SK-N-SH (cell line): ENCODE measurements at regions not wholly inside any gene's neighbourhood (a gene's known extent, or its start where the extent isn't known, plus 50 kb on each side); places are given as distances from the start of the nearest gene placed in this dataset.

Source experiments
- CHD2 ChIP-seq: fragments of 150-350 bp; IDR thresholded peaks from 2 replicates; pipeline ENCODE4 v1.6.1; 2018; ENCODE audit warnings: low read length; ENCODE audit not compliant: partially characterized antibody
- CTCF ChIP-seq: fragments of 200-600 bp; sonication (generic); IDR thresholded peaks from 2 replicates; pipeline ENCODE4 v1.6.1; 2017; ENCODE audit warnings: antibody characterized with exemption, mild to moderate bottlenecking, moderate library complexity
- EP300 ChIP-seq, 2 experiments: IDR thresholded peaks; 2 replicates each; pipeline versions ENCODE4 v1.4.0 to v1.6.1; 2012; ENCODE audit warnings: borderline replicate concordance in 1 of 2, low read depth in 1 of 2, low read length in 1 of 2
- EZH2phosphoT487 ChIP-seq: fragments of 200-600 bp; sonication (generic); IDR thresholded peaks from 2 replicates; pipeline ENCODE4 v1.6.1; 2017; ENCODE audit warnings: low read depth, mixed run types, mild to moderate bottlenecking, antibody characterized with exemption, moderate library complexity, borderline replicate concordance
- YY1 ChIP-seq: IDR thresholded peaks from 2 replicates; pipeline ENCODE4 v1.4.0; 2012; ENCODE audit warnings: low read depth, mild to moderate bottlenecking
- TF ChIP-seq, protein P1 (sequence below): IDR thresholded peaks from 2 replicates; pipeline ENCODE4; 2012
- TF ChIP-seq, protein P2 (sequence below): fragments of 150-350 bp; IDR thresholded peaks from 2 replicates; pipeline ENCODE4 v1.6.1; 2017; ENCODE audit warnings: antibody characterized with exemption, low read length, low read depth, borderline replicate concordance

GRCh38 chr9:82829818-82830217 is 233.1 kb downstream of the RASEF start:
- TF ChIP-seq CTCF = no peak
- TF ChIP-seq, protein P1, sequence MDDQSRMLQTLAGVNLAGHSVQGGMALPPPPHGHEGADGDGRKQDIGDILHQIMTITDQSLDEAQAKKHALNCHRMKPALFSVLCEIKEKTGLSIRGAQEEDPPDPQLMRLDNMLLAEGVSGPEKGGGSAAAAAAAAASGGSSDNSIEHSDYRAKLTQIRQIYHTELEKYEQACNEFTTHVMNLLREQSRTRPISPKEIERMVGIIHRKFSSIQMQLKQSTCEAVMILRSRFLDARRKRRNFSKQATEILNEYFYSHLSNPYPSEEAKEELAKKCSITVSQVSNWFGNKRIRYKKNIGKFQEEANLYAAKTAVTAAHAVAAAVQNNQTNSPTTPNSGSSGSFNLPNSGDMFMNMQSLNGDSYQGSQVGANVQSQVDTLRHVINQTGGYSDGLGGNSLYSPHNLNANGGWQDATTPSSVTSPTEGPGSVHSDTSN = no peak
- no peak for TF ChIP-seq EP300 (IDR thresholded peaks at IDR 0.05; ENCODE audit: borderline replicate concordance in 1 of 2, low read depth in 1 of 2, low read length in 1 of 2)
- no peak for TF ChIP-seq YY1
- no peak for TF ChIP-seq CHD2
- no peak for TF ChIP-seq EZH2phosphoT487
- TF ChIP-seq, protein P2, sequence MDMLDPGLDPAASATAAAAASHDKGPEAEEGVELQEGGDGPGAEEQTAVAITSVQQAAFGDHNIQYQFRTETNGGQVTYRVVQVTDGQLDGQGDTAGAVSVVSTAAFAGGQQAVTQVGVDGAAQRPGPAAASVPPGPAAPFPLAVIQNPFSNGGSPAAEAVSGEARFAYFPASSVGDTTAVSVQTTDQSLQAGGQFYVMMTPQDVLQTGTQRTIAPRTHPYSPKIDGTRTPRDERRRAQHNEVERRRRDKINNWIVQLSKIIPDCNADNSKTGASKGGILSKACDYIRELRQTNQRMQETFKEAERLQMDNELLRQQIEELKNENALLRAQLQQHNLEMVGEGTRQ = no peak
